Panc1 (cell line): ENCODE measurements at regions not wholly inside any gene's neighbourhood (a gene's known extent, or its start where the extent isn't known, plus 50 kb on each side); places are given as distances from the start of the nearest gene placed in this dataset.

Experiments
- ATAC-seq: fragments of 200-7000 bp; cut with Tn5 transposase; 2 replicates; pipeline ENCODE4 v1.9.1; 2020; ENCODE audit warnings: mild to moderate bottlenecking, moderate library complexity
- BruUV-seq: library from RNA; stranded (reverse); fragments of 400-500 nt; replicated peaks from 2 replicates; lab custom pipeline; 2021; lab: Mats Ljungman, UMichigan
- CTCF ChIA-PET: fragments of 300-600 bp; sonication (Branson Sonifier 250); formaldehyde crosslinking; loops from one replicate; lab custom pipeline; 2022; ENCODE audit warnings: antibody characterized with exemption; lab: Charles Lee
- POLR2A ChIA-PET: fragments of 300-600 bp; sonication (Branson Sonifier 250); formaldehyde crosslinking; loops from one replicate; lab custom pipeline; 2022; ENCODE audit warnings: antibody characterized with exemption; lab: Charles Lee
- DNase-seq: peaks from one replicate; pipeline ENCODE4 v3.0.0-alpha.2; 2010; ENCODE audit warnings: low read depth, low spot score
- H3K27ac ChIP-seq: 2 replicates; pipeline ENCODE4 v1.5.1; 2011; ENCODE audit warnings: mild to moderate bottlenecking, low read length, inconsistent platforms
- H3K27me3 ChIP-seq: fragments of 200-500 bp; sonication (Bioruptor generic); 2 replicates; pipeline ENCODE4 v1.6.0; 2014; ENCODE audit warnings: low read length, inconsistent platforms; ENCODE audit not compliant: control insufficient read depth, insufficient read depth
- H3K36me3 ChIP-seq: fragments of 200-500 bp; sonication (Bioruptor generic); 2 replicates; pipeline ENCODE4 v1.5.1; 2014; ENCODE audit warnings: inconsistent platforms, mild to moderate bottlenecking, low read length, moderate library complexity; ENCODE audit not compliant: control insufficient read depth, insufficient read depth
- H3K4me1 ChIP-seq: 2 replicates; pipeline ENCODE4 v1.5.1; 2011; ENCODE audit warnings: inconsistent platforms, mild to moderate bottlenecking, low read length, moderate library complexity; ENCODE audit not compliant: control insufficient read depth, insufficient read depth
- H3K4me3 ChIP-seq, 2 experiments: 2 replicates each; pipeline ENCODE4 v1.5.1; 2011 to 2012; ENCODE audit warnings: low read depth in 2 of 2, low read length in 2 of 2, mild to moderate bottlenecking in 2 of 2, inconsistent platforms in 1 of 2, moderate library complexity in 1 of 2
- H3K9me3 ChIP-seq: fragments of 200-500 bp; sonication (Bioruptor generic); 2 replicates; pipeline ENCODE4 v1.5.1; 2014; ENCODE audit warnings: low read depth, mild to moderate bottlenecking, inconsistent platforms, low read length, moderate library complexity; ENCODE audit not compliant: control insufficient read depth, insufficient read depth
- CTCF ChIP-seq: fragments of 450-650 bp; IDR thresholded peaks from 2 replicates; pipeline ENCODE4 v1.5.1; 2017; ENCODE audit warnings: mild to moderate bottlenecking
- POLR2AphosphoS5 ChIP-seq: IDR thresholded peaks from 2 replicates; pipeline ENCODE4 v1.6.1; 2012; ENCODE audit warnings: mild to moderate bottlenecking, low read depth, low read length, moderate library complexity
- REST ChIP-seq, 2 experiments: IDR thresholded peaks; 2 replicates each; pipeline ENCODE4 v1.6.1; 2011 to 2012; ENCODE audit warnings: low read depth in 2 of 2, control low read depth in 1 of 2, low read length in 1 of 2, mild to moderate bottlenecking in 1 of 2, moderate library complexity in 1 of 2; ENCODE audit not compliant: insufficient read depth in 1 of 2
- SIN3A ChIP-seq: IDR thresholded peaks from 2 replicates; pipeline ENCODE4 v1.6.1; 2012; ENCODE audit warnings: low read depth, mild to moderate bottlenecking, low read length, moderate library complexity, borderline replicate concordance; ENCODE audit not compliant: insufficient read depth
- TCF7L2 ChIP-seq: IDR thresholded peaks from 2 replicates; pipeline ENCODE4 v1.6.1; 2011; ENCODE audit warnings: mild to moderate bottlenecking, low read depth, low read length, inconsistent platforms
- in situ Hi-C: cut with HindIII; loops from 2 replicates; pipeline ENCODE4 v1.10.0; 2016; ENCODE audit warnings: low sequenced_read_pairs, low pct_unique_long_range_greater_than_20kb
- intact Hi-C: fragments of 100-400 bp; cut with micrococcal nuclease; formaldehyde crosslinking; loops from one replicate; pipeline ENCODE4 v1.10.0; 2022; ENCODE audit not compliant: unreplicated experiment

GRCh38 chr4:134585972-134586371, 384.4 kb upstream of the PABPC4L start:
- CTCF ChIA-PET: no interaction called here
- POLR2A ChIA-PET: no interaction called here
- ATAC-seq (no peak), DNase-seq (no peak)
- no TSS peak for BruUV-seq
- Histone ChIP-seq H3K9me3 (no peaks in the 10 kb centered on the region), H3K4me1 (no peaks in the 10 kb centered on the region), H3K36me3 (no peaks in the 10 kb centered on the region), H3K27me3 (no peaks in the 10 kb centered on the region), H3K4me3 (no peak overlapping the region), H3K27ac (no peak overlapping the region)
- intact Hi-C loops (no loop called here), in situ Hi-C loops (no loop called here)
- TF ChIP-seq TCF7L2: no peak
- TF ChIP-seq POLR2AphosphoS5: no peak
- no peak for TF ChIP-seq CTCF
- no peak for TF ChIP-seq SIN3A
- no peak for TF ChIP-seq REST (IDR thresholded peaks at IDR 0.05; ENCODE audit: insufficient read depth in 1 of 2, low read depth in 2 of 2, low read length in 1 of 2)

- no TSS peak for BruUV-seq
- intact Hi-C loops (no loop called here), in situ Hi-C loops (no loop called here)
- DNase-seq (no peak), ATAC-seq (no peak)
- H3K27ac ChIP-seq: no peak overlapping the region
- TF ChIP-seq CTCF: no peak
- no peak for TF ChIP-seq REST (IDR thresholded peaks at IDR 0.05; ENCODE audit: insufficient read depth in 1 of 2, low read depth in 2 of 2, low read length in 1 of 2)
- no peak for TF ChIP-seq TCF7L2
- no peak for TF ChIP-seq SIN3A
- no peak for TF ChIP-seq POLR2AphosphoS5
- H3K36me3 ChIP-seq: no peaks in the 10 kb centered on the region
- no peaks in the 10 kb centered on the region for H3K27me3 ChIP-seq
- POLR2A ChIA-PET: no interaction called here
- H3K4me3 ChIP-seq: no peak overlapping the region
- CTCF ChIA-PET: no interaction called here
- no peaks in the 10 kb centered on the region for H3K4me1 ChIP-seq
- no peaks in the 10 kb centered on the region for H3K9me3 ChIP-seq
Observed at GRCh38 chr4:134567461-134567860, 365.9 kb upstream of the PABPC4L start.
